HepG2 (cell line): ENCODE measurements at regions not wholly inside any gene's neighbourhood (a gene's known extent, or its start where the extent isn't known, plus 50 kb on each side); places are given as distances from the start of the nearest gene placed in this dataset.

Source experiments
- AHR ChIP-seq: IDR thresholded peaks from 2 replicates; pipeline ENCODE4 v1.6.1; 2018; ENCODE audit warnings: missing genetic modification reagents, missing compliant biosample characterization
- CCAR2 ChIP-seq: fragments of 200-400 bp; formaldehyde crosslinking; optimal IDR thresholded peaks from 2 replicates; pipeline ENCODE3; 2018; ENCODE audit warnings: low read depth, mild to moderate bottlenecking, low read length, moderate library complexity
- CENPX ChIP-seq: sonication (generic); formaldehyde crosslinking; IDR thresholded peaks from 2 replicates; pipeline ENCODE4 v1.9.0; 2021; ENCODE audit warnings: mild to moderate bottlenecking, missing genetic modification reagents, moderate library complexity
- DDIT3 ChIP-seq: sonication (generic); formaldehyde crosslinking; IDR thresholded peaks from 2 replicates; pipeline ENCODE4 v1.4.0; 2020; ENCODE audit warnings: mild to moderate bottlenecking, missing genetic modification reagents
- EEA1 ChIP-seq: sonication (generic); formaldehyde crosslinking; IDR thresholded peaks from 2 replicates; pipeline ENCODE4 v1.5.1; 2020; ENCODE audit warnings: mild to moderate bottlenecking, missing genetic modification reagents, borderline replicate concordance
- FOXO1 ChIP-seq: sonication (generic); formaldehyde crosslinking; IDR thresholded peaks from 2 replicates; pipeline ENCODE4 v1.4.0; 2020; ENCODE audit warnings: missing genetic modification reagents
- IKZF5 ChIP-seq: IDR thresholded peaks from 2 replicates; pipeline ENCODE4 v1.6.1; 2018; ENCODE audit warnings: missing genetic modification reagents, mild to moderate bottlenecking, missing compliant biosample characterization
- JARID2 ChIP-seq: sonication (generic); formaldehyde crosslinking; IDR thresholded peaks from 2 replicates; pipeline ENCODE4 v1.8.1; 2023; ENCODE audit warnings: missing genetic modification reagents, inconsistent platforms; ENCODE audit not compliant: insufficient replicate concordance
- MATR3 ChIP-seq: sonication (generic); formaldehyde crosslinking; IDR thresholded peaks from 2 replicates; pipeline ENCODE4 v1.4.0; 2020; ENCODE audit warnings: missing genetic modification reagents
- MYNN ChIP-seq: sonication (generic); formaldehyde crosslinking; IDR thresholded peaks from 2 replicates; pipeline ENCODE4 v1.4.0; 2020; ENCODE audit warnings: mild to moderate bottlenecking, low read depth, missing genetic modification reagents
- PRPF4 ChIP-seq: fragments of 200-400 bp; formaldehyde crosslinking; IDR thresholded peaks from 2 replicates; pipeline ENCODE4 v1.6.1; 2016; ENCODE audit warnings: low read length, low read depth; ENCODE audit not compliant: poor library complexity, severe bottlenecking
- SRF ChIP-seq: IDR thresholded peaks from 2 replicates; pipeline ENCODE4 v1.6.1; 2011; ENCODE audit warnings: mild to moderate bottlenecking, low read depth, low read length, moderate library complexity
- ZNF124 ChIP-seq: sonication (generic); formaldehyde crosslinking; IDR thresholded peaks from 2 replicates; pipeline ENCODE4 v1.4.0; 2020; ENCODE audit warnings: missing genetic modification reagents
- ZNF136 ChIP-seq: sonication (generic); formaldehyde crosslinking; IDR thresholded peaks from 2 replicates; pipeline ENCODE4 v1.8.1; 2022; ENCODE audit warnings: low read depth, mild to moderate bottlenecking, moderate library complexity, missing genetic modification reagents
- ZNF264 ChIP-seq: sonication (generic); formaldehyde crosslinking; IDR thresholded peaks from 2 replicates; pipeline ENCODE4 v1.4.0; 2020; ENCODE audit warnings: missing genetic modification reagents
- ZNF274 ChIP-seq: sonication (generic); formaldehyde crosslinking; IDR thresholded peaks from 2 replicates; pipeline ENCODE4 v1.5.1; 2020; ENCODE audit warnings: mild to moderate bottlenecking, missing genetic modification reagents
- ZNF44 ChIP-seq: sonication (generic); formaldehyde crosslinking; IDR thresholded peaks from 2 replicates; pipeline ENCODE4 v1.5.1; 2020; ENCODE audit warnings: mild to moderate bottlenecking, missing genetic modification reagents
- ZNF619 ChIP-seq: sonication (generic); formaldehyde crosslinking; IDR thresholded peaks from 2 replicates; pipeline ENCODE4 v1.4.0; 2020; ENCODE audit warnings: mild to moderate bottlenecking, missing genetic modification reagents
- ZNF703 ChIP-seq: sonication (generic); formaldehyde crosslinking; IDR thresholded peaks from 2 replicates; pipeline ENCODE4 v1.5.1; 2020; ENCODE audit warnings: missing genetic modification reagents, mild to moderate bottlenecking, moderate library complexity, borderline replicate concordance
- TF ChIP-seq, protein P1 (sequence below): sonication (generic); formaldehyde crosslinking; IDR thresholded peaks from 2 replicates; pipeline ENCODE4 v1.5.1; 2020; ENCODE audit warnings: missing genetic modification reagents, mild to moderate bottlenecking, borderline replicate concordance
- TF ChIP-seq, protein P2 (sequence below): sonication (generic); formaldehyde crosslinking; conservative IDR thresholded peaks from 2 replicates; pipeline ENCODE4 v1.4.0; 2020; ENCODE audit warnings: missing genetic modification reagents

- TF ChIP-seq SRF (peak; percentile 99), ZNF124 (CRISPR knock-in tag) (peak; percentile 40; the same call in 1 of the 2 replicates), ZNF619 (CRISPR knock-in tag) (peak; percentile 33; the same call in 1 of the 2 replicates), CENPX (CRISPR knock-in tag) (no peak), MATR3 (no peak), CCAR2 (no peak), PRPF4 (no peak), ZNF274 (peak; percentile 51; the same call in 1 of the 2 replicates), IKZF5 (CRISPR knock-in tag) (peak; percentile 96), JARID2 (CRISPR knock-in tag) (no peak), DDIT3 (CRISPR knock-in tag) (no peak), ZNF136 (CRISPR knock-in tag) (no peak), MYNN (CRISPR knock-in tag) (no peak), ZNF44 (no peak), ZNF264 (CRISPR knock-in tag) (peak; percentile 68; the same call in 1 of the 2 replicates), FOXO1 (peak; percentile 99), EEA1 (CRISPR knock-in tag) (no peak; the same call in 1 of the 2 replicates), ZNF703 (CRISPR knock-in tag) (peak; percentile 94), AHR (CRISPR knock-in tag) (peak; percentile 71; the same call in 1 of the 2 replicates)
- TF ChIP-seq, protein P1, sequence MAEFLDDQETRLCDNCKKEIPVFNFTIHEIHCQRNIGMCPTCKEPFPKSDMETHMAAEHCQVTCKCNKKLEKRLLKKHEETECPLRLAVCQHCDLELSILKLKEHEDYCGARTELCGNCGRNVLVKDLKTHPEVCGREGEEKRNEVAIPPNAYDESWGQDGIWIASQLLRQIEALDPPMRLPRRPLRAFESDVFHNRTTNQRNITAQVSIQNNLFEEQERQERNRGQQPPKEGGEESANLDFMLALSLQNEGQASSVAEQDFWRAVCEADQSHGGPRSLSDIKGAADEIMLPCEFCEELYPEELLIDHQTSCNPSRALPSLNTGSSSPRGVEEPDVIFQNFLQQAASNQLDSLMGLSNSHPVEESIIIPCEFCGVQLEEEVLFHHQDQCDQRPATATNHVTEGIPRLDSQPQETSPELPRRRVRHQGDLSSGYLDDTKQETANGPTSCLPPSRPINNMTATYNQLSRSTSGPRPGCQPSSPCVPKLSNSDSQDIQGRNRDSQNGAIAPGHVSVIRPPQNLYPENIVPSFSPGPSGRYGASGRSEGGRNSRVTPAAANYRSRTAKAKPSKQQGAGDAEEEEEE (CRISPR knock-in tag): peak; percentile 31; the same call in 1 of the 2 replicates
- TF ChIP-seq, protein P2, sequence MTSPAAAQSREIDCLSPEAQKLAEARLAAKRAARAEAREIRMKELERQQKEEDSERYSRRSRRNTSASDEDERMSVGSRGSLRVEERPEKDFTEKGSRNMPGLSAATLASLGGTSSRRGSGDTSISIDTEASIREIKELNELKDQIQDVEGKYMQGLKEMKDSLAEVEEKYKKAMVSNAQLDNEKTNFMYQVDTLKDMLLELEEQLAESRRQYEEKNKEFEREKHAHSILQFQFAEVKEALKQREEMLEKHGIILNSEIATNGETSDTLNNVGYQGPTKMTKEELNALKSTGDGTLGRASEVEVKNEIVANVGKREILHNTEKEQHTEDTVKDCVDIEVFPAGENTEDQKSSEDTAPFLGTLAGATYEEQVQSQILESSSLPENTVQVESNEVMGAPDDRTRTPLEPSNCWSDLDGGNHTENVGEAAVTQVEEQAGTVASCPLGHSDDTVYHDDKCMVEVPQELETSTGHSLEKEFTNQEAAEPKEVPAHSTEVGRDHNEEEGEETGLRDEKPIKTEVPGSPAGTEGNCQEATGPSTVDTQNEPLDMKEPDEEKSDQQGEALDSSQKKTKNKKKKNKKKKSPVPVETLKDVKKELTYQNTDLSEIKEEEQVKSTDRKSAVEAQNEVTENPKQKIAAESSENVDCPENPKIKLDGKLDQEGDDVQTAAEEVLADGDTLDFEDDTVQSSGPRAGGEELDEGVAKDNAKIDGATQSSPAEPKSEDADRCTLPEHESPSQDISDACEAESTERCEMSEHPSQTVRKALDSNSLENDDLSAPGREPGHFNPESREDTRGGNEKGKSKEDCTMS: no peak
These were observed 101.1 kb upstream of the JUN start (continued) for GRCh38 chr1:58884706-58885661.
